AG10803 (cell line): ENCODE measurements at regions not wholly inside any gene's neighbourhood (a gene's known extent, or its start where the extent isn't known, plus 50 kb on each side); places are given as distances from the start of the nearest gene placed in this dataset.

Experiments used
- DNase-seq: peaks from one replicate; pipeline ENCODE4 v3.0.0; 2010; ENCODE audit warnings: low read depth
- H3K4me3 ChIP-seq: 2 replicates; pipeline ENCODE4 v1.5.1; 2011; ENCODE audit warnings: mild to moderate bottlenecking, low read length, control low read depth
- CTCF ChIP-seq: conservative IDR thresholded peaks from 2 replicates; pipeline ENCODE4 v1.5.1; 2011; ENCODE audit warnings: mild to moderate bottlenecking, low read length, control low read depth, inconsistent platforms

GRCh38 chr14:31947680-31948595 is 129.2 kb upstream of the ARHGAP5 start:
- no peak for TF ChIP-seq CTCF
- DNase-seq, result no peak
- no peak overlapping the region for H3K4me3 ChIP-seq

GRCh38 chr14:31949709-31950108 is 127.4 kb upstream of the ARHGAP5 start:
- no peak for DNase-seq
- H3K4me3 ChIP-seq, result no peak overlapping the region
- TF ChIP-seq CTCF, result no peak

GRCh38 chr14:31950331-31950730 is 126.8 kb upstream of the ARHGAP5 start:
- no peak for TF ChIP-seq CTCF
- no peak for DNase-seq
- no peak overlapping the region for H3K4me3 ChIP-seq

- peak; percentile 39 for DNase-seq
- TF ChIP-seq CTCF, result no peak
- no peak overlapping the region for H3K4me3 ChIP-seq
Measured at GRCh38 chr14:31950764-31951637, 126.1 kb upstream of the ARHGAP5 start.

GRCh38 chr14:31951638-31951964 is 125.5 kb upstream of the ARHGAP5 start:
- TF ChIP-seq CTCF, result no peak
- DNase-seq, result no peak
- H3K4me3 ChIP-seq, result no peak overlapping the region

- TF ChIP-seq CTCF, result no peak
- H3K4me3 ChIP-seq, result no peak overlapping the region
- no peak for DNase-seq
Measured at GRCh38 chr14:31952573-31952972, 124.5 kb upstream of the ARHGAP5 start.
